GM12878 (cell line): ENCODE measurements at regions not wholly inside any gene's neighbourhood (a gene's known extent, or its start where the extent isn't known, plus 50 kb on each side); places are given as distances from the start of the nearest gene placed in this dataset.

Source experiments
- ATAC-seq: fragments of 200-7000 bp; cut with Tn5 transposase; 3 replicates; pipeline ENCODE4 v1.9.1; 2020; ENCODE audit warnings: mild to moderate bottlenecking, moderate library complexity
- BruUV-seq: library from RNA; stranded (reverse); fragments of 400-500 nt; replicated peaks from 2 replicates; lab custom pipeline; 2021; lab: Mats Ljungman, UMichigan
- CTCF ChIA-PET: fragments of 300-600 bp; sonication (Branson Sonifier 250); formaldehyde crosslinking; extraction: SDS; loops from one replicate; lab custom pipeline; 2021; ENCODE audit warnings: inconsistent platforms; lab: Yijun Ruan, JAX
- POLR2A ChIA-PET: fragments of 350-600 bp; formaldehyde crosslinking; extraction: SDS; loops from one replicate; lab custom pipeline; 2021; ENCODE audit warnings: inconsistent platforms; lab: Charles Lee
- RAD21 ChIA-PET: fragments of 300-600 bp; sonication (Branson Sonifier 250); formaldehyde crosslinking; loops from one replicate; lab custom pipeline; 2023; ENCODE audit warnings: antibody characterized with exemption; ENCODE audit not compliant: unreplicated experiment; lab: Charles Lee
- SMC1A ChIA-PET: fragments of 300-600 bp; sonication (Branson Sonifier 250); formaldehyde crosslinking; loops from one replicate; lab custom pipeline; 2023; ENCODE audit not compliant: unreplicated experiment, uncharacterized antibody; lab: Charles Lee
- DNase-seq: peaks from one replicate; pipeline ENCODE4 v3.0.0-alpha.2; 2011; ENCODE audit warnings: low read depth, low spot score
- FAIRE-seq: peaks from 3 replicates; lab custom pipeline; 2011; peaks lifted over from hg19 to GRCh38; lab: Jason Lieb, UNC
- H2AFZ ChIP-seq: 2 replicates; pipeline ENCODE4 v1.6.0; 2011; ENCODE audit warnings: low read depth, low read length, control low read depth; ENCODE audit not compliant: control insufficient read depth
- H3K27ac ChIP-seq: 2 replicates; pipeline ENCODE4 v1.5.1; 2011; ENCODE audit warnings: control low read depth; ENCODE audit not compliant: control insufficient read depth, insufficient read depth
- H3K27me3 ChIP-seq, 2 experiments: replicated peaks in 1 of 2; 2 replicates each; pipeline versions ENCODE4 v1.6.0 to v1.6.1; 2011; ENCODE audit warnings: low read length in 1 of 2; ENCODE audit not compliant: control insufficient read depth in 2 of 2, insufficient read depth in 2 of 2
- H3K36me3 ChIP-seq, 2 experiments: 2 replicates each; pipeline ENCODE4 v1.5.1; 2011; ENCODE audit warnings: low read length in 1 of 2; ENCODE audit not compliant: control insufficient read depth in 2 of 2, insufficient read depth in 2 of 2
- H3K4me1 ChIP-seq: 2 replicates; pipeline ENCODE4 v1.6.1; 2011; ENCODE audit warnings: mild to moderate bottlenecking, low read length, moderate library complexity, mixed read lengths; ENCODE audit not compliant: control insufficient read depth, insufficient read depth
- H3K4me2 ChIP-seq: 2 replicates; pipeline ENCODE4 v1.6.0; 2011; ENCODE audit warnings: control low read depth; ENCODE audit not compliant: control insufficient read depth, insufficient read depth
- H3K4me3 ChIP-seq: fragments of 200-600 bp; sonication (generic); 2 replicates; pipeline ENCODE4 v1.5.1; 2016
- H3K79me2 ChIP-seq: 2 replicates; pipeline ENCODE4 v1.6.0; 2011; ENCODE audit warnings: low read length; ENCODE audit not compliant: control insufficient read depth, insufficient read depth
- H3K9ac ChIP-seq: 2 replicates; pipeline ENCODE4 v1.8.0; 2011; ENCODE audit warnings: low read length, control low read depth, mixed read lengths; ENCODE audit not compliant: control insufficient read depth, insufficient read depth
- H3K9me3 ChIP-seq: replicated peaks from 3 replicates; pipeline ENCODE4 v1.5.1; 2011; ENCODE audit warnings: mild to moderate bottlenecking, low read length; ENCODE audit not compliant: control insufficient read depth, insufficient read depth
- H4K20me1 ChIP-seq: 2 replicates; pipeline ENCODE4 v1.6.0; 2011; ENCODE audit not compliant: control insufficient read depth, insufficient read depth
- BRCA1 ChIP-seq: IDR thresholded peaks from 2 replicates; pipeline ENCODE4 v1.6.1; 2011; ENCODE audit warnings: low read depth, low read length, improper control_type of control experiment
- CEBPZ ChIP-seq: fragments of 150-350 bp; IDR thresholded peaks from 2 replicates; pipeline ENCODE4 v1.6.1; 2016; ENCODE audit warnings: low read depth, low read length
- CHD2 ChIP-seq: IDR thresholded peaks from 2 replicates; pipeline ENCODE4 v1.6.1; 2011; ENCODE audit warnings: low read depth, low read length, improper control_type of control experiment, borderline replicate concordance
- EP300 ChIP-seq, 2 experiments: fragments of 150-350 bp in 1 of 2; IDR thresholded peaks; 2 replicates each; pipeline ENCODE4 v1.6.1; 2011 to 2012; ENCODE audit warnings: low read depth in 2 of 2, low read length in 2 of 2, borderline replicate concordance in 1 of 2, improper control_type of control experiment in 1 of 2, inconsistent platforms in 1 of 2; ENCODE audit not compliant: control insufficient read depth in 1 of 2
- NFXL1 ChIP-seq: fragments of 450-650 bp; IDR thresholded peaks from 2 replicates; pipeline ENCODE4 v1.6.1; 2017; ENCODE audit warnings: antibody characterized with exemption, mild to moderate bottlenecking, borderline replicate concordance
- NKRF ChIP-seq: fragments of 450-650 bp; conservative IDR thresholded peaks from 2 replicates; pipeline ENCODE4 v1.6.1; 2017; ENCODE audit warnings: mild to moderate bottlenecking, moderate library complexity
- SMAD1 ChIP-seq: fragments of 450-650 bp; IDR thresholded peaks from 2 replicates; pipeline ENCODE4 v1.6.1; 2018; ENCODE audit warnings: mild to moderate bottlenecking, low read depth; ENCODE audit not compliant: partially characterized antibody
- SMARCA5 ChIP-seq: fragments of 450-650 bp; IDR thresholded peaks from 2 replicates; pipeline ENCODE4 v1.6.1; 2017; ENCODE audit warnings: mild to moderate bottlenecking
- YY1 ChIP-seq: IDR thresholded peaks from 2 replicates; pipeline ENCODE4 v1.6.1; 2011; ENCODE audit warnings: low read depth, mild to moderate bottlenecking, low read length
- ZBTB33 ChIP-seq: fragments of 450-650 bp; IDR thresholded peaks from 2 replicates; pipeline ENCODE4 v1.6.1; 2017; ENCODE audit warnings: mild to moderate bottlenecking
- WGBS: methylation state at CpG from one replicate; pipeline ENCODE4 v1.1.6; 2016; ENCODE audit warnings: low lambda C conversion rate; ENCODE audit not compliant: insufficient replicate concordance, insufficient coverage; ENCODE audit errors: missing lambda C conversion rate; 5-methylcytosine and 5-hydroxymethylcytosine counted together
- in situ Hi-C: fragments of 300-500 bp; cut with MboI; formaldehyde crosslinking; loops from 9 replicates; pipeline ENCODE4 v1.14.3; 2018; ENCODE audit warnings: mixed read lengths
- intact Hi-C: fragments of 100-400 bp; cut with micrococcal nuclease; formaldehyde crosslinking; loops from one replicate; pipeline ENCODE4 v1.14.2; 2022; ENCODE audit not compliant: unreplicated experiment

GRCh38 chr7:51471210-51471980 lies 154.8 kb upstream of the COBL start:
- Histone ChIP-seq H4K20me1 (no peaks in the 10 kb centered on the region), H2AFZ (no peak overlapping the region), H3K27ac (no peak overlapping the region), H3K9ac (no peak overlapping the region), H3K36me3 (no peaks in the 10 kb centered on the region), H3K79me2 (no peaks in the 10 kb centered on the region), H3K4me3 (no peak overlapping the region), H3K9me3 (no peaks in the 10 kb centered on the region), H3K27me3 (no peaks in the 10 kb centered on the region), H3K4me2 (no peak overlapping the region), H3K4me1 (no peaks in the 10 kb centered on the region)
- no peak for DNase-seq
- in situ Hi-C loops (no loop called here), intact Hi-C loops (no loop called here)
- ChIA-PET POLR2A (no interaction called here), CTCF (no interaction called here), RAD21 (no interaction called here), SMC1A (no interaction called here)
- 14% methylated on average over 32 of the region's 33 CpGs for WGBS
- no peak for ATAC-seq
- TF ChIP-seq YY1 (no peak), BRCA1 (no peak), EP300 (IDR thresholded peaks at IDR 0.05; ENCODE audit: borderline replicate concordance in 1 of 2, control insufficient read depth in 1 of 2, low read depth in 2 of 2, low read length in 2 of 2) (no peak), SMAD1 (no peak), CHD2 (no peak), NKRF (no peak), CEBPZ (no peak), NFXL1 (no peak), SMARCA5 (no peak), ZBTB33 (no peak)
- BruUV-seq, result no TSS peak
- FAIRE-seq, result no peak
